Islet of Langerhans (tissue), 1 donor: ENCODE measurements at regions not wholly inside any gene's neighbourhood (a gene's known extent, or its start where the extent isn't known, plus 50 kb on each side); places are given as distances from the start of the nearest gene placed in this dataset.
"Not testable (repeated sequence)": the region's sequence is repeated elsewhere in the genome, so short reads cannot be mapped to it uniquely, and the experiment has no call there.

Experiments used
- FAIRE-seq: peaks from one replicate; lab custom pipeline; 2011; peaks lifted over from hg19 to GRCh38; lab: Jason Lieb, UNC

GRCh38 chr7:152905949-152906348, 146.4 kb downstream of the ACTR3B start:
- no peak for FAIRE-seq

- no peak for FAIRE-seq
Measured at GRCh38 chr7:152907042-152907761, 147.7 kb downstream of the ACTR3B start.

DNA sequence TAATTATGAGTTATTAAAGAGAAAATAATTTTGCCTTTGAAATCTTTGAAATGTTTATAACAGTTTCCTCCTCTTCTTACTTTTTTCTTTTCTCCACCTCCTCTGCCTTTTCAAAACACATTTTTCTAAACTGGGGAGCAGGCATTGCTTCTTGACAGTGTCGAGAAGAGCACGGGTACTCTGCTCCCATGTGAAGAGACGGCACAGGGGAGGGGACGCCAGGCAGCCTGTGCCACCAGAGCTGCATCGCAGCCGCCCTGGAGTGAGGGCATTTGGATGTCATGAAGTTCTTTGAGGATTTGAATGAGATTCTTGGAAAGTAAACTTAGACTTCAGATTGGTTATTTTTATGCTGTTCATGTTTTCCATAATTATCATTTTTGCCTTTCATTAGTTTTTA, 149.7 kb downstream of the ACTR3B start:
- no peak for FAIRE-seq

- no peak for FAIRE-seq
Measured at GRCh38 chr7:152909683-152910544, 150.4 kb downstream of the ACTR3B start.

GRCh38 chr7:152910545-152911225, 151.1 kb downstream of the ACTR3B start:
- FAIRE-seq, result no peak

DNA sequence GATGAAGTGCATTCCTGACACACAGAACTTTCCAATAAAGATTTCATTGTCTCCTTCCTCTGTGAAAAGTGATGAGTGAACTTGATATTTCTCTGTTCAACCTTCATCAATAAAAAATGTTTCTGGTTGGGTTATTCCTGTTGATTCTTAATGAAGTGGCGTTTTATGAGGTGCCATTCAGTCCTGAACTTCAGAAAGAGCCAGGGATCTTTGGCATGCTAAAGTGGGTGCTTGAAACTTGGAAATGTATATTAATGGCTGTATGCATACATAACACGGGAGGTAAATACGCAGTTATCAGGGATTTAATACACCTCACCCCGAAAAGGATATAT, 151.6 kb downstream of the ACTR3B start:
- FAIRE-seq, result no peak

DNA sequence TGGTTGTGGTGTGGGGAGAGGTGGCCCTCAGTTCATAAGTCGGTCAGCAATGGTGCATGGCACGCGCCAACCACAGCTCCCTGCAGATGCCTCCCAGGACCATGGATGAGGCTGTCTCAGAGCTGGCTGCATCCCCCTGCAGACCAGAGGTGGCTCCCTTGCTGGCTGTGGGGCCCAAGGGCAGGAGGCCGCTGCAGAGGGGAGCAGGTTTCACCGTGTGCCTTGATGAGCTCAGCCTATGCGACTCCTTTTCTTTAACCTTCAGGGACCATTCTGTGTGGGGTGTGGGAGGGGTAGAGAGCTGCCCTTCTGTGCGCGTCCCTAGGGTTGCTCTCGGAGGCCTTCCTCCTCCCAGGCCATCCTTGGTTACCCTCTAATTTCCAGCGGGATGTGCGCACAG, 152.4 kb downstream of the ACTR3B start:
- FAIRE-seq, result no peak

GRCh38 chr7:152912511-152912910, 153.0 kb downstream of the ACTR3B start:
- no peak for FAIRE-seq

DNA sequence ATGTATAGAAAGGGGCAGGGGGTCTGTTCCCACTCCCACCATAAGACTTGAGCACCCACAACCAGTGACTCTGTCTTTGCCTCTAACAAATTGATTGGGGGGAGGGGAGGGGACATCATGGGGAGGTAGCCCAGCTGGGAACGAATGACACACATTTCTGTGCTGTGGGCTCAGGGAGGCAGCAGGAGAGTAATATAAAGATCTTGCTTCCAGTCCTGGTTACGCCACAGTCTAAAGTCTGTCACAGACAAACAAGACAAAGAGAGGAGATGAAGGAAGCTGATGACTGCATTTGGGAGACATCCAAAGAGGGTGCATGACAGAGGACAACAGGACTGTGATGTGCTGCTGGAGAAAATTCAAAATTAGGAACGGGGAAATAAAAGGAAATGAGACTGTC, 153.9 kb downstream of the ACTR3B start:
- no peak for FAIRE-seq

- FAIRE-seq, result no peak
Measured at GRCh38 chr7:152914014-152914844, 154.7 kb downstream of the ACTR3B start.

DNA sequence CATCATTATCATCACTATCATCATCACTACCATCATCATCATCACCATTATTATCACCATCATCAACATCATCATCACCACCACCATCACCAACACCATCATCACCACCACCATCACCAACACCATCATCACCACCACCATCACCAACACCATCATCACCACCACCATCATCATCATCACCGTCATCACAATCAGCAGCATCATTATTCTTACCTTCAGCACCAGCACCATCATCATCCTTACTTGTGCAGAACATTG, 155.2 kb downstream of the ACTR3B start:
- FAIRE-seq, result not testable (repeated sequence)

- no peak for FAIRE-seq
Measured at GRCh38 chr7:152922318-152923081, 162.9 kb downstream of the ACTR3B start.

DNA sequence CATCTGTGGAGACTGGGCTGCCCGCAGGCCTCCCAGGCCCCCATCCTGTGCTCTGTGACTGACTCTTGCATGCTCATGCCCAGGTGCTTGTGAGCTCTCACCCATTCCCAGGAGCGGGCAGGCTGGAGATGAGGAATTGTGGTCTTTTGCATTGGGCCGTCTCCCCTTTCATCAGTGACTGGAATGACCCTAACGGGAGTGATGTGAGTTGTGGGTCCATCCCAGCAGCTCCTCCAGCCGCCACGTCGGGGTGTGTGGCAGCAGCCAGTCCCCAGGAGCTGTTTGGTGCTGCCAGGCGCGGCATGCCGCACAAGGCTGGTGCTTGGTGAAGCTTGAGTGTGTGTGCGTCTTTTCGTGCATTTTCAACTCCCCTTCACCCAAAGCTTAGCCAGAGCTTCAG, 164.2 kb downstream of the ACTR3B start:
- no peak for FAIRE-seq

DNA sequence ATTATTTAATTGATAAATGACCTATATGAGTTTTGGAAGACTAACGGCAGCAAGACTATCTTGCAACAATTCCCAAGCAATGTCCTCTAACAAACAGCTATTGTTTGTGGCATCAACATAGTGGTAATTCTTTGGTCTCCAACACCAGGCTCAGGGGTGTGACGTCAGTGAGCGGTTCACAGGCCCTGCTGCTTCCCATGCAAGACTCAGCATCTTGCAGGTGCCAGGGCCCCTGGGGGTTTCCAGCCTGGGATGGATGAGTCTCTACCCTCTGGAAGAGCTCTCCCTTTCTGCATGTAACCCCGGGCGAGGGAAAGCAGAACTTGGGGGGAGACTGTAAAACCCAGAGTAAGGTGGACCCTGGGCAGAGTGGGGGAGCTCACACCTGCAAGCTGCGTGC, 164.7 kb downstream of the ACTR3B start:
- no peak for FAIRE-seq

DNA sequence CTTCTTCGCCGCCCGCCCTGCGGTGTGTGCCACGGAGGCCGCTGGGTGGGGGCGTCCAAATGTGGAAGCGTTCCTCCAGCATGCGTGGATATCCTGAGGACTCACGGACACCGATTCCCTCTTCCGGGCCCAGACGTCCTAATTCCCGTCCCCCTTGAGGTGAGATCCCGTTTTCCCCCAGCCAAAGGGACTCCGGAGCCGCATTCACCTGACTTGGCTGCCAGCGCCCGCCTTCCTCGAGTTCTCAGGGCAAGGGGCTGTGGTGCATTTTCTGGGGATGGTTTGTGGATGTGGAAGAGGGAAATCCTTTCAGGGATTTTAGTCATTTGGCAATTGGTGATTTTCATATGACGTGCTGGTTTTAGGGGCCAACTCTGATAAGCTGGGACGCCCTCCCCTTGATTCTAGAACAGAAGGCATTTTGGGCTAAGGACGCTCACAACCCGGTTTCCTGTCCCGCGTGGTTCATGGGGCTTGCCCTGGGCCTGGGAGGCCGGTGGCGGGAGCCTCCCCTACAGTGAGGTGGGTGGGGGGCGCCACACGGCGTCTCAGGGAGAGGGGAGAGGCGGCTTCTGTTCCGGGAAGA, 165.4 kb downstream of the ACTR3B start:
- FAIRE-seq, result no peak

DNA sequence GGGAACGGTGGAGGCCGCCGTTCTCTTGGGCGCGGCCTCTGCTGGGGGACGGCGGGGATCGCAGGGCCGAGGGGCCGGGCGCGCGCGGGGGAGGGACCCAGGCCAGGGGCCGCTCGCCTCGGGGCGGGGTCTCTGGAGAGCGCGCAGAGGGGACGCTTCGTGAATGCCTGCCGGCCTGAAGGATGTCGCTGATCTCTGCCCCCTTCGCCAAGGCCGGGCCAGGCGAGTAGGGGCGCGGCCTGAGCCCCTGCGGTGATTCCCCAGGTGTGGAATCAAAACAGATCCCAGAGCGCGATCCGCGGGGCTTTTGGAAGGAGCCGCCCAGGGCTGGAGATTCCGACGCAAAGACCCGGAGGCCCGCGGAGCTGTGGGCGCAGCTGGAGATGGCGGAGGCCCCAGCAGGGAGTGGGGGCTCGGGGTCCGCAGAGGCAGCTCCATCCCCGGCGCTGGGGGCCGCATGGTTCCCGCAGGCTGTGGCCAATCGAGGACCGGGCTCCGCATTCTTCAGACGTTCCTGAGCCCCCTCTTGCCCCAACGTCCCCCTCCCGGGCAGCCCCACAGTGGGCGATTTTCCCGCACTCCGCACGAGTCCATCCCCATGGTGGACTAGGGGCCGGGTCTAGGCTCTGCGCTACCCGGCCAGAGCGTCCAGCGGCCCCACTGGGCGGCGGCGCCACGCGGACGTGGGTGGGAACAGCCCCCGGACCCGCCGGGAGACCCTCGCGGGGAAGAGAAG, 166.0 kb downstream of the ACTR3B start:
- FAIRE-seq, result no peak

DNA sequence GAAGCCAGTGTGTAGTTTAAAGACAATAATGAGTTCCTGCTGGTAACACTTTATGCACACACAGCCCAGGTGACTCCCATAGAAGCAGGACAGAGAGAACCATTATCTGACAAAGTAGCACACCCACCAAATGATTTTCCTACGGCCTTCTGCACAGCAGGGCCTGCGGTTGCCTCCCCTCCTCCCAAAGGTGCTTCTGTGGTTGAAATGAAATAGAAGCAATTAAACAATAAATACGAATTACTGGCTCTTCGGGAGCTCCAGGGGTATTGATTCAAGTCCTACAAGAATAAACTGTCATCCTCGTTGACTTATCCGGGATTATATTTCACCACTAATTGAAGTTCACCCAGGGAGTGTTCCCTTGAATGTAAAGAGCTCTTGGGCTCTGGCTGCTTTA, 172.1 kb downstream of the ACTR3B start:
- FAIRE-seq, result no peak

DNA sequence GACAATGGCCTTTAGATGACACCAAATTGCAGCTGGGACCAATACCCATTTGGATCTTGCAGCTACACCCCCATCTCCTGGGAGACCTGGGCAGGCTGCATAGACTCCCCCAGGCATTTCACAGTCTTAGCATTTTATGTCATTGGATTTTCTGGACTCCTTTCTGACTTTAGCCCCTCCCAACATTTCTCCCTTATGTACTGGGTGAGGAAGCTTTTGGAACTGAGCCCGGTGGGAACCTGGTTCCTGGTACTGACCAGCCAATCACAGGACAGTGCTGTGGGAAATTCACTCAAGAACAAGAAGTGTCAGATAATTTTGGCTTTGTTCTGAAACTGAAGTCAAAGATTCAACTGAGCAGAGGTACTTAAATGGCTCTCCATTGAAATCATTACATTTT, 177.7 kb downstream of the ACTR3B start:
- no peak for FAIRE-seq

DNA sequence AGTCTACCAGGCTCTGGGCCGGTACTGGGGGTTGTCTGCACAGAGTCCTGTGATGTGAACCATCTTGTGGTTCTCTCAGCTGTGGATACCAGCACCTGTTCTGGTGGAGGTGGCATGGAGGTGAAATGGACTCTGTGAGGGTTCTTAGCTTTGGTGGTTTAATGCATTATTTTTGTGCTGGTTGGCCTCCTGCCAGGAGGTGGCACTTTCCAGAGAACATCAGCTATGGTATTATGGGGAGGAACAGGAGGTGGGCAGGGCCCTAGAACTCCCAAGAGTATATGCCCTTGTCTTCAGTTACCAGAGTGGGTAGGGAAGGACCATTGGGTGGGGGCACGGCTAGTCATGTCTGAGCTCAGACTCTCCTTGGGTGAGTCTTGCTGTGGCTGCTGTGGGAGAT, 187.1 kb downstream of the ACTR3B start:
- not testable (repeated sequence) for FAIRE-seq

DNA sequence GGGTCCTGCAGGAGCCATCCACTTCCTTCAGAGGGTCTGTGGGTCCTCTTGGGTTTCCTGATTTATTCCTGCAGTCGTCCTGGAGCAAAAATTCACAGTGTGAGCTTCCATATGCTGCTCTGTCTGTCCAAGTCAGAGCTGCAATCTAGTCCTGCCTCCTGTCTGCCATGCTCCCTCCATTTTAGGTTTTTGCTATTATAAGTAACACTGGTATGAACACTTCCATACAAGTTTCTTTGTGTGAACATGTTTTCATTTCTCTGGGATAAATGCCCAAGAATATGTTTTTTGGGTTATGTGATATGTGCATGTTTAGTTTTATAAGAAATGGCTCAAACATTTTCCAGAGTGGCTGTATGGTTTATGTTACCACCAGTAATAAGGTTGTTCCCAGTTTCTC, 188.1 kb downstream of the ACTR3B start:
- no peak for FAIRE-seq

GRCh38 chr7:152949253-152949652, 189.7 kb downstream of the ACTR3B start:
- FAIRE-seq, result no peak
